HEK293 (cell line): ENCODE measurements at regions not wholly inside any gene's neighbourhood (a gene's known extent, or its start where the extent isn't known, plus 50 kb on each side); places are given as distances from the start of the nearest gene placed in this dataset.

Experiments used
- SETDB1 ChIP-seq: IDR thresholded peaks from one replicate; pipeline ENCODE4 v1.6.1; 2017; ENCODE audit warnings: mild to moderate bottlenecking, low read length, moderate library complexity, mixed read lengths; ENCODE audit not compliant: insufficient read length
- SP2 ChIP-seq: fragments of 450-650 bp; formaldehyde crosslinking; IDR thresholded peaks from 2 replicates; pipeline ENCODE4 v1.5.1; 2016; ENCODE audit warnings: missing biosample characterization, missing genetic modification characterization
- YY1 ChIP-seq: fragments of 450-650 bp; formaldehyde crosslinking; IDR thresholded peaks from 2 replicates; pipeline ENCODE4 v1.5.1; 2018; ENCODE audit warnings: missing biosample characterization, missing genetic modification characterization
- ZNF24 ChIP-seq: fragments of 450-650 bp; formaldehyde crosslinking; IDR thresholded peaks from 2 replicates; pipeline ENCODE4 v1.5.1; 2016; ENCODE audit warnings: missing biosample characterization, missing genetic modification characterization
- ZNF274 ChIP-seq, 2 experiments: fragments of 200-500 bp in 1 of 2; fragments of 450-650 bp in 1 of 2; sonication (Bioruptor generic) in 1 of 2; formaldehyde crosslinking in 1 of 2; IDR thresholded peaks; 2 replicates each; pipeline versions ENCODE4 v1.5.1 to v1.6.1; 2014 to 2016; ENCODE audit warnings: borderline replicate concordance in 1 of 2, inconsistent platforms in 1 of 2, low read length in 1 of 2, missing biosample characterization in 1 of 2, missing genetic modification characterization in 1 of 2
- ZNF324 ChIP-seq: fragments of 450-650 bp; formaldehyde crosslinking; IDR thresholded peaks from 2 replicates; pipeline ENCODE4 v1.5.1; 2016; ENCODE audit warnings: missing biosample characterization, missing genetic modification characterization
- TF ChIP-seq, protein P1 (sequence below): fragments of 450-650 bp; formaldehyde crosslinking; IDR thresholded peaks from 2 replicates; pipeline ENCODE4 v1.5.1; 2016; ENCODE audit warnings: missing biosample characterization, missing genetic modification characterization

GRCh38 chr3:148083526-148084182 lies 614.0 kb upstream of the AGTR1 start:
- TF ChIP-seq SP2 (tag by site-specific recombination) (no peak), SETDB1 (no peak), ZNF274 (IDR thresholded peaks at IDR 0.05; ENCODE audit: low read length) (no peak), ZNF274 (tag by site-specific recombination; IDR thresholded peaks at IDR 0.05; ENCODE audit: borderline replicate concordance) (no peak), ZNF324 (tag by site-specific recombination) (no peak), ZNF24 (tag by site-specific recombination) (no peak), YY1 (tag by site-specific recombination) (no peak)
- TF ChIP-seq, protein P1, sequence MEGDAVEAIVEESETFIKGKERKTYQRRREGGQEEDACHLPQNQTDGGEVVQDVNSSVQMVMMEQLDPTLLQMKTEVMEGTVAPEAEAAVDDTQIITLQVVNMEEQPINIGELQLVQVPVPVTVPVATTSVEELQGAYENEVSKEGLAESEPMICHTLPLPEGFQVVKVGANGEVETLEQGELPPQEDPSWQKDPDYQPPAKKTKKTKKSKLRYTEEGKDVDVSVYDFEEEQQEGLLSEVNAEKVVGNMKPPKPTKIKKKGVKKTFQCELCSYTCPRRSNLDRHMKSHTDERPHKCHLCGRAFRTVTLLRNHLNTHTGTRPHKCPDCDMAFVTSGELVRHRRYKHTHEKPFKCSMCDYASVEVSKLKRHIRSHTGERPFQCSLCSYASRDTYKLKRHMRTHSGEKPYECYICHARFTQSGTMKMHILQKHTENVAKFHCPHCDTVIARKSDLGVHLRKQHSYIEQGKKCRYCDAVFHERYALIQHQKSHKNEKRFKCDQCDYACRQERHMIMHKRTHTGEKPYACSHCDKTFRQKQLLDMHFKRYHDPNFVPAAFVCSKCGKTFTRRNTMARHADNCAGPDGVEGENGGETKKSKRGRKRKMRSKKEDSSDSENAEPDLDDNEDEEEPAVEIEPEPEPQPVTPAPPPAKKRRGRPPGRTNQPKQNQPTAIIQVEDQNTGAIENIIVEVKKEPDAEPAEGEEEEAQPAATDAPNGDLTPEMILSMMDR, result no peak
